LNCaP clone FGC (cell line): ENCODE measurements at regions not wholly inside any gene's neighbourhood (a gene's known extent, or its start where the extent isn't known, plus 50 kb on each side); places are given as distances from the start of the nearest gene placed in this dataset.

Experiments used
- DNase-seq: peaks from one replicate; pipeline ENCODE4 v3.0.0-alpha.2; 2011; ENCODE audit warnings: low read depth
- H3K4me3 ChIP-seq: 2 replicates; pipeline ENCODE4 v1.5.1; 2011; ENCODE audit warnings: mild to moderate bottlenecking, low read depth, low read length, control low read depth
- CTCF ChIP-seq: IDR thresholded peaks from 2 replicates; pipeline ENCODE4 v1.5.1; 2012; ENCODE audit warnings: mild to moderate bottlenecking; ENCODE audit not compliant: control insufficient read depth, insufficient read depth; ENCODE audit errors: extremely low read depth

GRCh38 chrY:12526362-12527063 is 174.5 kb upstream of the USP9Y start:
- TF ChIP-seq CTCF = no peak

GRCh38 chrY:12537226-12537854 is 163.7 kb upstream of the USP9Y start:
- H3K4me3 ChIP-seq = peak overlapping the region; percentile 42
- TF ChIP-seq CTCF = no peak
- no peak for DNase-seq

More at GRCh38 chrY:12526362-12527063, 174.5 kb upstream of the USP9Y start:
- no peak overlapping the region for H3K4me3 ChIP-seq
- no peak for DNase-seq

- no peak overlapping the region for H3K4me3 ChIP-seq
- no peak for TF ChIP-seq CTCF
- no peak for DNase-seq
Measured at GRCh38 chrY:12546746-12547420, 154.1 kb upstream of the USP9Y start.

- no peak for DNase-seq
- TF ChIP-seq CTCF = no peak
- no peak overlapping the region for H3K4me3 ChIP-seq
Measured at GRCh38 chrY:12552471-12553283, 148.4 kb upstream of the USP9Y start.

- no peak overlapping the region for H3K4me3 ChIP-seq
- no peak for TF ChIP-seq CTCF
- no peak for DNase-seq
Measured at GRCh38 chrY:12553909-12554308, 147.1 kb upstream of the USP9Y start.

GRCh38 chrY:12555005-12555404 is 146.0 kb upstream of the USP9Y start:
- TF ChIP-seq CTCF = no peak
- H3K4me3 ChIP-seq = no peak overlapping the region
- DNase-seq = no peak
